Loucy (cell line): ENCODE measurements at regions not wholly inside any gene's neighbourhood (a gene's known extent, or its start where the extent isn't known, plus 50 kb on each side); places are given as distances from the start of the nearest gene placed in this dataset.

Experiments
- H2AFZ ChIP-seq: fragments of 200-600 bp; sonication (generic); 2 replicates; pipeline ENCODE4 v1.6.0; 2016; ENCODE audit warnings: antibody characterized with exemption, mild to moderate bottlenecking, low read length, moderate library complexity
- H3F3A ChIP-seq: fragments of 200-600 bp; 2 replicates; pipeline ENCODE4 v1.6.0; 2016; ENCODE audit warnings: antibody characterized with exemption, low read depth, mild to moderate bottlenecking
- H3K27me3 ChIP-seq: fragments of 200-600 bp; sonication (generic); 2 replicates; pipeline ENCODE4 v1.6.1; 2014; ENCODE audit warnings: low read length, mild to moderate bottlenecking; ENCODE audit not compliant: insufficient read depth, poor library complexity, severe bottlenecking
- H3K36me3 ChIP-seq: fragments of 200-600 bp; sonication (generic); 2 replicates; pipeline ENCODE4 v1.6.1; 2016; ENCODE audit warnings: low read length; ENCODE audit not compliant: insufficient read depth
- H3K4me1 ChIP-seq: fragments of 200-600 bp; sonication (generic); 2 replicates; pipeline ENCODE4 v1.5.1; 2014; ENCODE audit warnings: low read length, mild to moderate bottlenecking; ENCODE audit not compliant: insufficient read depth, poor library complexity, severe bottlenecking
- H3K4me2 ChIP-seq: fragments of 200-600 bp; sonication (generic); 2 replicates; pipeline ENCODE4 v1.6.0; 2014; ENCODE audit warnings: antibody characterized with exemption, low read length, low read depth, mild to moderate bottlenecking; ENCODE audit not compliant: poor library complexity, severe bottlenecking
- H3K4me3 ChIP-seq: fragments of 200-600 bp; sonication (generic); 2 replicates; pipeline ENCODE4 v1.5.1; 2014; ENCODE audit warnings: low read length, mild to moderate bottlenecking, mixed read lengths; ENCODE audit not compliant: poor library complexity, severe bottlenecking
- H3K79me2 ChIP-seq: fragments of 200-600 bp; sonication (generic); 2 replicates; pipeline ENCODE4 v1.6.1; 2014; ENCODE audit warnings: low read length; ENCODE audit not compliant: insufficient read depth
- H3K9ac ChIP-seq: fragments of 200-600 bp; sonication (generic); 2 replicates; pipeline ENCODE4 v1.6.0; 2014; ENCODE audit warnings: mild to moderate bottlenecking, low read depth, low read length, moderate library complexity; ENCODE audit not compliant: poor library complexity, severe bottlenecking
- H3K9me2 ChIP-seq: fragments of 200-600 bp; sonication (generic); replicated peaks from 2 replicates; pipeline ENCODE4 v1.6.1; 2016; ENCODE audit warnings: low read depth, low read length, mixed read lengths
- H3K9me3 ChIP-seq: fragments of 200-600 bp; sonication (generic); 2 replicates; pipeline ENCODE4 v1.6.1; 2014; ENCODE audit warnings: mild to moderate bottlenecking, antibody characterized with exemption, low read length, low read depth; ENCODE audit not compliant: insufficient read depth
- H4K20me1 ChIP-seq: fragments of 200-600 bp; sonication (generic); 2 replicates; pipeline ENCODE4 v1.6.0; 2014; ENCODE audit warnings: antibody characterized with exemption, low read length, mild to moderate bottlenecking; ENCODE audit not compliant: insufficient read depth, poor library complexity, severe bottlenecking
- CTCF ChIP-seq: fragments of 200-600 bp; sonication (generic); conservative IDR thresholded peaks from 2 replicates; pipeline ENCODE4 v1.5.1; 2014; ENCODE audit warnings: mild to moderate bottlenecking, antibody characterized with exemption, low read length
- EZH2phosphoT487 ChIP-seq: fragments of 200-600 bp; IDR thresholded peaks from 2 replicates; pipeline ENCODE4 v1.6.1; 2018; ENCODE audit warnings: antibody characterized with exemption, mild to moderate bottlenecking, moderate library complexity, borderline replicate concordance

GRCh38 chr11:97786961-97787360 is 1233.8 kb upstream of the CNTN5 start:
- H3F3A ChIP-seq, result no peaks in the 10 kb centered on the region
- no peaks in the 10 kb centered on the region for H3K36me3 ChIP-seq
- no peaks in the 10 kb centered on the region for H3K9me2 ChIP-seq
- no peak overlapping the region for H3K9ac ChIP-seq
- H3K4me1 ChIP-seq, result no peaks in the 10 kb centered on the region
- H3K27me3 ChIP-seq, result no peaks in the 10 kb centered on the region
- TF ChIP-seq CTCF (no peak), EZH2phosphoT487 (no peak)
- no peaks in the 10 kb centered on the region for H3K9me3 ChIP-seq
- H2AFZ ChIP-seq, result no peak overlapping the region
- no peaks in the 10 kb centered on the region for H4K20me1 ChIP-seq
- H3K79me2 ChIP-seq, result no peaks in the 10 kb centered on the region
- no peak overlapping the region for H3K4me3 ChIP-seq
- no peak overlapping the region for H3K4me2 ChIP-seq

DNA sequence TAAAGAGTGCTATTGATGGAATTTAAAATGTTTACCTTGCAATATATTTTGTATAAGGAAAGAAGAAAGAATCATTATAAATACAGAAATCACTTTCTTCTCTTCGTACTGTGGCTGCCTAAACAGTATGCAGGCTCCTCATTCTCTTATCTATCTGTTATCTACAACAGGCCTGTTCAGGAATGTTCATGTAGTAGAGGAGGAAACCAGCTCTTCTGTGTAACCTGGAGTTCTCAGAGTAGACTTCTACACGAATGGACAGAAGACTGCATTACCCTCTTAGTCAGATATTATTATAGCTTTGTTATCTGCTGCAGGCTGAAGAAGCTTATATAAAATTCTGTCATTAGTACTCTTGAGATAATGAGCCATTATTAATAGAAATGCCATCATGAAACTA is 1225.9 kb upstream of the CNTN5 start:
- Histone ChIP-seq H3K36me3 (no peaks in the 10 kb centered on the region), H3K4me1 (no peaks in the 10 kb centered on the region), H4K20me1 (no peaks in the 10 kb centered on the region), H3K9me2 (no peaks in the 10 kb centered on the region), H3K4me2 (no peak overlapping the region), H3K79me2 (no peaks in the 10 kb centered on the region), H3K9me3 (no peaks in the 10 kb centered on the region), H3F3A (no peaks in the 10 kb centered on the region), H3K4me3 (no peak overlapping the region), H3K9ac (no peak overlapping the region), H2AFZ (no peak overlapping the region), H3K27me3 (no peaks in the 10 kb centered on the region)
- TF ChIP-seq CTCF (no peak), EZH2phosphoT487 (no peak)

DNA sequence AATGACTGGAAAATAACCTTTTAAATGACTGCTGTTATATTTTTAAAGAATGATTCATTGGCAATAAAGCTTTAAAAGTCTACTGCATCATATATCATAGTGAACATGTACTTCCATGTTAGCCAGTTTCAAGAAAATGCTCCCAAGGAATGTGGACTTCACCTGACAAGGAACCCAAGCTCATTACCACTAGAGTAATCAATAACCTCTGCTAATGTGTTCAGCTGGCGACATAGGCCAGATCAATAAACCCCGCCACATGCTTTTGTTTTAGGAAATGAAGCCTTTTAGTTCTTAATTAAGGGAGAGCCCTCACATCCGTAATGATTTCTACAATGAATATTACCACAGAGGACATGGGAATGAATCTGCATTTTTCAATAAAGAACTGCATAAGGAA is 1219.9 kb upstream of the CNTN5 start:
- no peak overlapping the region for H3K9ac ChIP-seq
- no peaks in the 10 kb centered on the region for H4K20me1 ChIP-seq
- H2AFZ ChIP-seq, result no peak overlapping the region
- no peaks in the 10 kb centered on the region for H3K9me3 ChIP-seq
- H3K4me3 ChIP-seq, result no peak overlapping the region
- no peaks in the 10 kb centered on the region for H3K79me2 ChIP-seq
- no peaks in the 10 kb centered on the region for H3K27me3 ChIP-seq
- H3K4me2 ChIP-seq, result no peak overlapping the region
- H3F3A ChIP-seq, result no peaks in the 10 kb centered on the region
- no peaks in the 10 kb centered on the region for H3K9me2 ChIP-seq
- TF ChIP-seq EZH2phosphoT487 (no peak), CTCF (no peak)
- no peaks in the 10 kb centered on the region for H3K36me3 ChIP-seq
- H3K4me1 ChIP-seq, result no peaks in the 10 kb centered on the region
